ENCODE measurements at regions not wholly inside any gene's neighbourhood (a gene's known extent, or its start where the extent isn't known, plus 50 kb on each side); places are given as distances from the start of the nearest gene placed in this dataset.

DNA sequence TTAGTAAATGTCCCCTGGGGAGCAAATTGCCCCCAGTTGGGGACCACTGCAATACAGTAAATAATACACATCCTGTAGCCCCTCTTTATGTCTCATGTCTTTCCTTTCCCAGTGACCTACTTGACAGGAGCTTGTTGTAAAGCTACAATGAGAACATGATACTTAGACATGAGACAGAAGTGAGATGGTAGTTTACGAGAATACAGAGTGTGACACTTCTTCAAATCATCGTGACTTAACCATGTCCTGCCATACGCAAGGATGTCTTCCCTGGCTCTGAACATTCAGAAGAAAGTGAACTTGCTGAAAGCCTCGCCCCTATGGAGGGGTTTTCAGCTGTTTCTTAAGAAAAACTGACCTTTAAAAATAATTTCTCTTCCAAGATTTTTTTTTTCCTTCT, 101.0 kb upstream of the SPACA1 start:
- TF ChIP-seq GLIS3 (CRISPR knock-in tag; IDR thresholded peaks at IDR 0.05) (no peak), OSR1 (CRISPR knock-in tag; IDR thresholded peaks at IDR 0.05) (no peak), ARNTL (CRISPR knock-in tag; IDR thresholded peaks at IDR 0.05; ENCODE audit: borderline replicate concordance, low read depth) (no peak), RARB (CRISPR knock-in tag; IDR thresholded peaks at IDR 0.05) (no peak), ESRRG (CRISPR knock-in tag; IDR thresholded peaks at IDR 0.05) (no peak), ZC3H10 (CRISPR knock-in tag; IDR thresholded peaks at IDR 0.05) (no peak), ISL1 (CRISPR knock-in tag; IDR thresholded peaks at IDR 0.05) (no peak), SNAI2 (CRISPR knock-in tag; IDR thresholded peaks at IDR 0.05) (no peak), ZFP3 (CRISPR knock-in tag; IDR thresholded peaks at IDR 0.05) (no peak), ZNF8 (CRISPR knock-in tag; IDR thresholded peaks at IDR 0.05) (no peak)
- TF ChIP-seq, protein P1, sequence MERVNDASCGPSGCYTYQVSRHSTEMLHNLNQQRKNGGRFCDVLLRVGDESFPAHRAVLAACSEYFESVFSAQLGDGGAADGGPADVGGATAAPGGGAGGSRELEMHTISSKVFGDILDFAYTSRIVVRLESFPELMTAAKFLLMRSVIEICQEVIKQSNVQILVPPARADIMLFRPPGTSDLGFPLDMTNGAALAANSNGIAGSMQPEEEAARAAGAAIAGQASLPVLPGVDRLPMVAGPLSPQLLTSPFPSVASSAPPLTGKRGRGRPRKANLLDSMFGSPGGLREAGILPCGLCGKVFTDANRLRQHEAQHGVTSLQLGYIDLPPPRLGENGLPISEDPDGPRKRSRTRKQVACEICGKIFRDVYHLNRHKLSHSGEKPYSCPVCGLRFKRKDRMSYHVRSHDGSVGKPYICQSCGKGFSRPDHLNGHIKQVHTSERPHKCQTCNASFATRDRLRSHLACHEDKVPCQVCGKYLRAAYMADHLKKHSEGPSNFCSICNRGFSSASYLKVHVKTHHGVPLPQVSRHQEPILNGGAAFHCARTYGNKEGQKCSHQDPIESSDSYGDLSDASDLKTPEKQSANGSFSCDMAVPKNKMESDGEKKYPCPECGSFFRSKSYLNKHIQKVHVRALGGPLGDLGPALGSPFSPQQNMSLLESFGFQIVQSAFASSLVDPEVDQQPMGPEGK (CRISPR knock-in tag; IDR thresholded peaks at IDR 0.05; ENCODE audit: borderline replicate concordance): no peak
- TF ChIP-seq, protein P2, sequence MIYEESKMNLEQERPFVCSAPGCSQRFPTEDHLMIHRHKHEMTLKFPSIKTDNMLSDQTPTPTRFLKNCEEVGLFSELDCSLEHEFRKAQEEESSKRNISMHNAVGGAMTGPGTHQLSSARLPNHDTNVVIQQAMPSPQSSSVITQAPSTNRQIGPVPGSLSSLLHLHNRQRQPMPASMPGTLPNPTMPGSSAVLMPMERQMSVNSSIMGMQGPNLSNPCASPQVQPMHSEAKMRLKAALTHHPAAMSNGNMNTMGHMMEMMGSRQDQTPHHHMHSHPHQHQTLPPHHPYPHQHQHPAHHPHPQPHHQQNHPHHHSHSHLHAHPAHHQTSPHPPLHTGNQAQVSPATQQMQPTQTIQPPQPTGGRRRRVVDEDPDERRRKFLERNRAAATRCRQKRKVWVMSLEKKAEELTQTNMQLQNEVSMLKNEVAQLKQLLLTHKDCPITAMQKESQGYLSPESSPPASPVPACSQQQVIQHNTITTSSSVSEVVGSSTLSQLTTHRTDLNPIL (CRISPR knock-in tag; IDR thresholded peaks at IDR 0.05; ENCODE audit: low read depth): no peak
- TF ChIP-seq, protein P3, sequence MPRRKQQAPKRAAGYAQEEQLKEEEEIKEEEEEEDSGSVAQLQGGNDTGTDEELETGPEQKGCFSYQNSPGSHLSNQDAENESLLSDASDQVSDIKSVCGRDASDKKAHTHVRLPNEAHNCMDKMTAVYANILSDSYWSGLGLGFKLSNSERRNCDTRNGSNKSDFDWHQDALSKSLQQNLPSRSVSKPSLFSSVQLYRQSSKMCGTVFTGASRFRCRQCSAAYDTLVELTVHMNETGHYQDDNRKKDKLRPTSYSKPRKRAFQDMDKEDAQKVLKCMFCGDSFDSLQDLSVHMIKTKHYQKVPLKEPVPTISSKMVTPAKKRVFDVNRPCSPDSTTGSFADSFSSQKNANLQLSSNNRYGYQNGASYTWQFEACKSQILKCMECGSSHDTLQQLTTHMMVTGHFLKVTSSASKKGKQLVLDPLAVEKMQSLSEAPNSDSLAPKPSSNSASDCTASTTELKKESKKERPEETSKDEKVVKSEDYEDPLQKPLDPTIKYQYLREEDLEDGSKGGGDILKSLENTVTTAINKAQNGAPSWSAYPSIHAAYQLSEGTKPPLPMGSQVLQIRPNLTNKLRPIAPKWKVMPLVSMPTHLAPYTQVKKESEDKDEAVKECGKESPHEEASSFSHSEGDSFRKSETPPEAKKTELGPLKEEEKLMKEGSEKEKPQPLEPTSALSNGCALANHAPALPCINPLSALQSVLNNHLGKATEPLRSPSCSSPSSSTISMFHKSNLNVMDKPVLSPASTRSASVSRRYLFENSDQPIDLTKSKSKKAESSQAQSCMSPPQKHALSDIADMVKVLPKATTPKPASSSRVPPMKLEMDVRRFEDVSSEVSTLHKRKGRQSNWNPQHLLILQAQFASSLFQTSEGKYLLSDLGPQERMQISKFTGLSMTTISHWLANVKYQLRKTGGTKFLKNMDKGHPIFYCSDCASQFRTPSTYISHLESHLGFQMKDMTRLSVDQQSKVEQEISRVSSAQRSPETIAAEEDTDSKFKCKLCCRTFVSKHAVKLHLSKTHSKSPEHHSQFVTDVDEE (CRISPR knock-in tag; IDR thresholded peaks at IDR 0.05): no peak
- TF ChIP-seq, protein P4, sequence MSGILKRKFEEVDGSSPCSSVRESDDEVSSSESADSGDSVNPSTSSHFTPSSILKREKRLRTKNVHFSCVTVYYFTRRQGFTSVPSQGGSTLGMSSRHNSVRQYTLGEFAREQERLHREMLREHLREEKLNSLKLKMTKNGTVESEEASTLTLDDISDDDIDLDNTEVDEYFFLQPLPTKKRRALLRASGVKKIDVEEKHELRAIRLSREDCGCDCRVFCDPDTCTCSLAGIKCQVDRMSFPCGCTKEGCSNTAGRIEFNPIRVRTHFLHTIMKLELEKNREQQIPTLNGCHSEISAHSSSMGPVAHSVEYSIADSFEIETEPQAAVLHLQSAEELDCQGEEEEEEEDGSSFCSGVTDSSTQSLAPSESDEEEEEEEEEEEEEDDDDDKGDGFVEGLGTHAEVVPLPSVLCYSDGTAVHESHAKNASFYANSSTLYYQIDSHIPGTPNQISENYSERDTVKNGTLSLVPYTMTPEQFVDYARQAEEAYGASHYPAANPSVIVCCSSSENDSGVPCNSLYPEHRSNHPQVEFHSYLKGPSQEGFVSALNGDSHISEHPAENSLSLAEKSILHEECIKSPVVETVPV (CRISPR knock-in tag; IDR thresholded peaks at IDR 0.05): no peak
- ATAC-seq: no peak

DNA sequence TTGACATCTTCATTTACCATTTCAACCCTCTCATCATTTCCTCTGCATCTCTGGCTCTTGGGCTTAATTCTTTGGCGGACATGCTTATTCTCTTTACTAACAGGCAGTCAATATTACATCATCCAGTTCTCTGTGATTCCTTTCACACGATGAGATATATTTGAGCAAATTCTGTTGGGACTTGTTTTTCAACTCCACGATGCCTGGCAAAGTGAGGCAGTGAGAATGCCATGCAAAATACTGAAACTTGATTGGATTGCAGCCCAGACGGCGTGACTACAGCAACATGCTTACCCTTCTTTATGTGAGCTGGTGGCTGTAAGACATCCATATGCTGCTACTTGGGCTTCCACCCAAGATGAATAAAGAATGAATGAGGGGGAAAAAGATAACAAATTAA, 101.7 kb upstream of the SPACA1 start:
- no peak for TF ChIP-seq ARNTL (CRISPR knock-in tag; IDR thresholded peaks at IDR 0.05; ENCODE audit: borderline replicate concordance, low read depth)
- TF ChIP-seq ZNF8 (CRISPR knock-in tag; IDR thresholded peaks at IDR 0.05): no peak
- TF ChIP-seq, protein P2 (CRISPR knock-in tag; IDR thresholded peaks at IDR 0.05; ENCODE audit: low read depth): no peak
- TF ChIP-seq ZNF70 (CRISPR knock-in tag; IDR thresholded peaks at IDR 0.05): no peak
- no peak for TF ChIP-seq TCF4 (CRISPR knock-in tag; IDR thresholded peaks at IDR 0.05; ENCODE audit: borderline replicate concordance)
- TF ChIP-seq, protein P1 (CRISPR knock-in tag; IDR thresholded peaks at IDR 0.05; ENCODE audit: borderline replicate concordance): no peak
- TF ChIP-seq ESRRG (CRISPR knock-in tag; IDR thresholded peaks at IDR 0.05): no peak
- ATAC-seq: no peak

DNA sequence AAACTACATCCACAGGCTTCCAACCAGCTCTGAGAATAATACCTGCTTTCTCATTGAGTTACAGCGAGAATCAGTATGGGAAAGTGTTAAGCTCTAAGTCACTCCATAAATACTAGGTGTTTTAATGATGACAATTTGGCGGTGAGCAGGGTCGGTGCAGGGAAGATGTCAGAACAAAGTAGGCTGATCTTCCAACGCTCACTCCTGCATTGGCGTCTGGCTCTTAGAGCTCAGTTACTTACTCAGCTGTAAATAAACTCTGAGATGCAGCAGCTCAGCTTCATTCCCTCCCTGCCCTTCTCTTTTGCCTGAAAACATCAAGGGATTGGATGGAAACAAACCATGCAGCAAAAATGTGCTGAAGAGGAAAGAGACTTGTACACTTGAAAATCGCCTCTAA, 102.5 kb upstream of the SPACA1 start:
- ATAC-seq: no peak
- TF ChIP-seq RARB (CRISPR knock-in tag; IDR thresholded peaks at IDR 0.05) (no peak), TOX (CRISPR knock-in tag; IDR thresholded peaks at IDR 0.05; ENCODE audit: borderline replicate concordance) (no peak), BACH2 (CRISPR knock-in tag; IDR thresholded peaks at IDR 0.05; ENCODE audit: borderline replicate concordance) (no peak), SNAI2 (CRISPR knock-in tag; IDR thresholded peaks at IDR 0.05) (no peak), PPARA (CRISPR knock-in tag; IDR thresholded peaks at IDR 0.05; ENCODE audit: borderline replicate concordance) (no peak), ARNTL (CRISPR knock-in tag; IDR thresholded peaks at IDR 0.05; ENCODE audit: borderline replicate concordance, low read depth) (no peak), ZC3H10 (CRISPR knock-in tag; IDR thresholded peaks at IDR 0.05) (no peak), OSR1 (CRISPR knock-in tag; IDR thresholded peaks at IDR 0.05) (no peak), ZNF8 (CRISPR knock-in tag; IDR thresholded peaks at IDR 0.05) (no peak)
- TF ChIP-seq, protein P5, sequence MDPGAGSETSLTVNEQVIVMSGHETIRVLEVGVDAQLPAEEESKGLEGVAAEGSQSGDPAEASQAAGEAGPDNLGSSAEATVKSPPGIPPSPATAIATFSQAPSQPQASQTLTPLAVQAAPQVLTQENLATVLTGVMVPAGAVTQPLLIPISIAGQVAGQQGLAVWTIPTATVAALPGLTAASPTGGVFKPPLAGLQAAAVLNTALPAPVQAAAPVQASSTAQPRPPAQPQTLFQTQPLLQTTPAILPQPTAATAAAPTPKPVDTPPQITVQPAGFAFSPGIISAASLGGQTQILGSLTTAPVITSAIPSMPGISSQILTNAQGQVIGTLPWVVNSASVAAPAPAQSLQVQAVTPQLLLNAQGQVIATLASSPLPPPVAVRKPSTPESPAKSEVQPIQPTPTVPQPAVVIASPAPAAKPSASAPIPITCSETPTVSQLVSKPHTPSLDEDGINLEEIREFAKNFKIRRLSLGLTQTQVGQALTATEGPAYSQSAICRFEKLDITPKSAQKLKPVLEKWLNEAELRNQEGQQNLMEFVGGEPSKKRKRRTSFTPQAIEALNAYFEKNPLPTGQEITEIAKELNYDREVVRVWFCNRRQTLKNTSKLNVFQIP (CRISPR knock-in tag; IDR thresholded peaks at IDR 0.05; ENCODE audit: borderline replicate concordance, low read depth): no peak
- TF ChIP-seq, protein P1 (CRISPR knock-in tag; IDR thresholded peaks at IDR 0.05; ENCODE audit: borderline replicate concordance): no peak
